HepG2 (cell line): ENCODE measurements at regions not wholly inside any gene's neighbourhood (a gene's known extent, or its start where the extent isn't known, plus 50 kb on each side); places are given as distances from the start of the nearest gene placed in this dataset.
A peak's percentile ranks its signal among the peaks of the same experiment; 100 is the strongest.

Experiments
- DNMT1 ChIP-seq: sonication (generic); formaldehyde crosslinking; IDR thresholded peaks from 2 replicates; pipeline ENCODE4 v1.5.1; 2020; ENCODE audit warnings: mild to moderate bottlenecking, missing genetic modification reagents
- ISX ChIP-seq: sonication (generic); formaldehyde crosslinking; conservative IDR thresholded peaks from 2 replicates; pipeline ENCODE4 v1.5.0; 2020; ENCODE audit warnings: missing genetic modification reagents
- JARID2 ChIP-seq: sonication (generic); formaldehyde crosslinking; IDR thresholded peaks from 2 replicates; pipeline ENCODE4 v1.8.1; 2023; ENCODE audit warnings: missing genetic modification reagents, inconsistent platforms; ENCODE audit not compliant: insufficient replicate concordance
- KDM4B ChIP-seq: sonication (generic); formaldehyde crosslinking; IDR thresholded peaks from 2 replicates; pipeline ENCODE4 v1.4.0; 2020; ENCODE audit warnings: missing genetic modification reagents
- MATR3 ChIP-seq: sonication (generic); formaldehyde crosslinking; IDR thresholded peaks from 2 replicates; pipeline ENCODE4 v1.4.0; 2020; ENCODE audit warnings: missing genetic modification reagents
- NKX3-1 ChIP-seq: sonication (generic); formaldehyde crosslinking; IDR thresholded peaks from 2 replicates; pipeline ENCODE4 v1.5.0; 2020; ENCODE audit warnings: missing genetic modification reagents
- NONO ChIP-seq, 2 experiments: fragments of 450-650 bp in 1 of 2; sonication (generic) in 1 of 2; formaldehyde crosslinking in 1 of 2; IDR thresholded peaks in 1 of 2; conservative IDR thresholded peaks in 1 of 2; 2 replicates each; pipeline versions ENCODE4 v1.6.1 to v1.8.0; 2017 to 2022; ENCODE audit warnings: mild to moderate bottlenecking in 1 of 2, missing genetic modification reagents in 1 of 2, moderate library complexity in 1 of 2
- NPAS2 ChIP-seq: sonication (generic); formaldehyde crosslinking; IDR thresholded peaks from 2 replicates; pipeline ENCODE4 v1.8.0; 2022; ENCODE audit warnings: mild to moderate bottlenecking, missing genetic modification reagents, borderline replicate concordance
- NR2C2 ChIP-seq: sonication (generic); formaldehyde crosslinking; IDR thresholded peaks from 2 replicates; pipeline ENCODE4 v1.4.0; 2020; ENCODE audit warnings: missing genetic modification reagents, mild to moderate bottlenecking, moderate library complexity, borderline replicate concordance
- PAF1 ChIP-seq: IDR thresholded peaks from 2 replicates; pipeline ENCODE4 v1.6.1; 2016; ENCODE audit warnings: missing genetic modification reagents, missing compliant biosample characterization
- U2AF1 ChIP-seq: fragments of 200-400 bp; formaldehyde crosslinking; optimal IDR thresholded peaks from 2 replicates; pipeline ENCODE3; 2017; ENCODE audit warnings: mild to moderate bottlenecking, low read depth, low read length
- ZBTB21 ChIP-seq: sonication (generic); formaldehyde crosslinking; IDR thresholded peaks from 2 replicates; pipeline ENCODE4 v1.4.0; 2020; ENCODE audit warnings: missing genetic modification reagents
- ZC3H13 ChIP-seq: sonication (generic); formaldehyde crosslinking; IDR thresholded peaks from 2 replicates; pipeline ENCODE4 v1.8.1; 2023; ENCODE audit warnings: mild to moderate bottlenecking, missing genetic modification reagents, moderate library complexity
- ZFAT ChIP-seq: sonication (generic); formaldehyde crosslinking; conservative IDR thresholded peaks from 2 replicates; pipeline ENCODE4 v1.8.1; 2023; ENCODE audit warnings: missing genetic modification reagents, inconsistent platforms
- ZNF7 ChIP-seq: IDR thresholded peaks from 2 replicates; pipeline ENCODE4 v1.6.1; 2016; ENCODE audit warnings: missing biosample characterization, missing genetic modification reagents
- TF ChIP-seq, protein P1 (sequence below), 2 experiments: sonication (generic) in 1 of 2; formaldehyde crosslinking in 1 of 2; IDR thresholded peaks; 2 replicates each; pipeline versions ENCODE4 v1.5.1 to v1.6.1; 2011 to 2020; ENCODE audit warnings: borderline replicate concordance in 1 of 2, low read depth in 1 of 2, low read length in 1 of 2, mild to moderate bottlenecking in 1 of 2, missing genetic modification reagents in 1 of 2, moderate library complexity in 1 of 2
- TF ChIP-seq, protein P2 (sequence below): sonication (generic); formaldehyde crosslinking; IDR thresholded peaks from 2 replicates; pipeline ENCODE4 v1.4.0; 2020; ENCODE audit warnings: missing genetic modification reagents, mild to moderate bottlenecking, borderline replicate concordance
- TF ChIP-seq, protein P3 (sequence below): sonication (generic); formaldehyde crosslinking; IDR thresholded peaks from 2 replicates; pipeline ENCODE4 v1.5.0; 2020; ENCODE audit warnings: missing genetic modification reagents
- TF ChIP-seq, protein P4 (sequence below), 2 experiments: fragments of 450-650 bp in 1 of 2; sonication (generic) in 1 of 2; formaldehyde crosslinking; IDR thresholded peaks; 2 replicates each; pipeline versions ENCODE4 v1.5.0 to v1.8.0; 2020 to 2022; ENCODE audit warnings: mild to moderate bottlenecking in 1 of 2, missing genetic modification reagents in 1 of 2

DNA sequence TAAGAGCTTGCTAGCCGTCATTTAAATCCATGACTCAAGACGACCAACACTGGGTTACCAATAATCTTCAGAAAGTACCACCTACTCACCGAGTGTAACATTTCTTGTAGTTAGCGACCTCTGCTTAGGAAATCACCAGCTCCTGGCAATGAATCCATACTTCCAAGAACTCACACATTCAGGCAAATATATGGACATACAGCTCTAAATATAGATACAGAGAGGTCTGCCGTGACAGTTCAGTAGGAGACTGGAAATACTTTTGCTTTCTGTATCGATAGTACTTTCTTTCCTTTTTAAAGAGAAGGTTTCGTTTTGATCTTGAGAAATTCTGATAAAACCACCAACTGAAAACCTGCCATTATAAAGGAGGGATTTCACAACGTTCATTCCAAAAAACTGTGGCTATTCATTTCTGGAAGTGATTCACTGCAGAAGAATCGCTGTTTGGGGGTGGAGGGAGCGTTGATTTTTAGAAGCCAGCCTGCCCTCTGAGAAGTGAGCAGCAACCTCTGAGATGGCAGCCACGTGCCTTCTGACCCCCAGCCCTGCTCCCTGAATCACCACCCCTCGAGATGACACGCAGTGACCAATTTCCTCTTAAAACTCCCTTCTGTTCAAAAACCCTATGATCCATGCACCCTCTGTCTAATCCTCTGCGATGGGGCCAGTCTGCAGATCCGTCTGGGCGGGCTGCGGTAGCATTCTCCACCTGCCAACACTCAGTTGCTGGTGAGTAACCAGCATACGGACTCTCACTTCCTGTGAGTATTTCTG lies 179.0 kb upstream of the KLF14 start (continued):
- peak; percentile 62 for TF ChIP-seq NR2C2 (CRISPR knock-in tag)
- TF ChIP-seq NKX3-1 (CRISPR knock-in tag), result no peak
- TF ChIP-seq ZNF7, result no peak
- TF ChIP-seq ISX, result no peak
- TF ChIP-seq, protein P1, sequence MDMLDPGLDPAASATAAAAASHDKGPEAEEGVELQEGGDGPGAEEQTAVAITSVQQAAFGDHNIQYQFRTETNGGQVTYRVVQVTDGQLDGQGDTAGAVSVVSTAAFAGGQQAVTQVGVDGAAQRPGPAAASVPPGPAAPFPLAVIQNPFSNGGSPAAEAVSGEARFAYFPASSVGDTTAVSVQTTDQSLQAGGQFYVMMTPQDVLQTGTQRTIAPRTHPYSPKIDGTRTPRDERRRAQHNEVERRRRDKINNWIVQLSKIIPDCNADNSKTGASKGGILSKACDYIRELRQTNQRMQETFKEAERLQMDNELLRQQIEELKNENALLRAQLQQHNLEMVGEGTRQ (IDR thresholded peaks at IDR 0.05; ENCODE audit: low read depth, low read length), result no peak
- TF ChIP-seq, protein P1 (CRISPR knock-in tag; IDR thresholded peaks at IDR 0.05; ENCODE audit: borderline replicate concordance), result no peak
- TF ChIP-seq, protein P2, sequence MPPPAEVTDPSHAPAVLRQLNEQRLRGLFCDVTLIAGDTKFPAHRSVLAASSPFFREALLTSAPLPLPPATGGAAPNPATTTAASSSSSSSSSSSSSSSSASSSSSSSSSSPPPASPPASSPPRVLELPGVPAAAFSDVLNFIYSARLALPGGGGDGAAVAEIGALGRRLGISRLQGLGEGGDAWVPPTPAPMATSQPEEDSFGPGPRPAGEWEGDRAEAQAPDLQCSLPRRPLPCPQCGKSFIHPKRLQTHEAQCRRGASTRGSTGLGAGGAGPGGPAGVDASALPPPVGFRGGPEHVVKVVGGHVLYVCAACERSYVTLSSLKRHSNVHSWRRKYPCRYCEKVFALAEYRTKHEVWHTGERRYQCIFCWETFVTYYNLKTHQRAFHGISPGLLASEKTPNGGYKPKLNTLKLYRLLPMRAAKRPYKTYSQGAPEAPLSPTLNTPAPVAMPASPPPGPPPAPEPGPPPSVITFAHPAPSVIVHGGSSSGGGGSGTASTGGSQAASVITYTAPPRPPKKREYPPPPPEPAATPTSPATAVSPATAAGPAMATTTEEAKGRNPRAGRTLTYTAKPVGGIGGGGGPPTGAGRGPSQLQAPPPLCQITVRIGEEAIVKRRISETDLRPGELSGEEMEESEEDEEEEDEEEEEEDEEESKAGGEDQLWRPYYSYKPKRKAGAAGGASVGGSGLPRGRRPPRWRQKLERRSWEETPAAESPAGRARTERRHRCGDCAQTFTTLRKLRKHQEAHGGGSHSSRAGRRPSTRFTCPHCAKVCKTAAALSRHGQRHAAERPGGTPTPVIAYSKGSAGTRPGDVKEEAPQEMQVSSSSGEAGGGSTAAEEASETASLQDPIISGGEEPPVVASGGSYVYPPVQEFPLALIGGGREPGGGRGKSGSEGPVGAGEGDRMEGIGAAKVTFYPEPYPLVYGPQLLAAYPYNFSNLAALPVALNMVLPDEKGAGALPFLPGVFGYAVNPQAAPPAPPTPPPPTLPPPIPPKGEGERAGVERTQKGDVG (CRISPR knock-in tag), result no peak
- TF ChIP-seq NPAS2 (CRISPR knock-in tag), result no peak
- TF ChIP-seq ZBTB21 (CRISPR knock-in tag), result no peak
- TF ChIP-seq JARID2 (CRISPR knock-in tag), result no peak
- TF ChIP-seq ZFAT (CRISPR knock-in tag), result no peak
- TF ChIP-seq DNMT1 (CRISPR knock-in tag), result no peak
- TF ChIP-seq, protein P3, sequence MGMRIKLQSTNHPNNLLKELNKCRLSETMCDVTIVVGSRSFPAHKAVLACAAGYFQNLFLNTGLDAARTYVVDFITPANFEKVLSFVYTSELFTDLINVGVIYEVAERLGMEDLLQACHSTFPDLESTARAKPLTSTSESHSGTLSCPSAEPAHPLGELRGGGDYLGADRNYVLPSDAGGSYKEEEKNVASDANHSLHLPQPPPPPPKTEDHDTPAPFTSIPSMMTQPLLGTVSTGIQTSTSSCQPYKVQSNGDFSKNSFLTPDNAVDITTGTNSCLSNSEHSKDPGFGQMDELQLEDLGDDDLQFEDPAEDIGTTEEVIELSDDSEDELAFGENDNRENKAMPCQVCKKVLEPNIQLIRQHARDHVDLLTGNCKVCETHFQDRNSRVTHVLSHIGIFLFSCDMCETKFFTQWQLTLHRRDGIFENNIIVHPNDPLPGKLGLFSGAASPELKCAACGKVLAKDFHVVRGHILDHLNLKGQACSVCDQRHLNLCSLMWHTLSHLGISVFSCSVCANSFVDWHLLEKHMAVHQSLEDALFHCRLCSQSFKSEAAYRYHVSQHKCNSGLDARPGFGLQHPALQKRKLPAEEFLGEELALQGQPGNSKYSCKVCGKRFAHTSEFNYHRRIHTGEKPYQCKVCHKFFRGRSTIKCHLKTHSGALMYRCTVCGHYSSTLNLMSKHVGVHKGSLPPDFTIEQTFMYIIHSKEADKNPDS (CRISPR knock-in tag), result no peak
- TF ChIP-seq ZC3H13, result no peak
- TF ChIP-seq, protein P4, sequence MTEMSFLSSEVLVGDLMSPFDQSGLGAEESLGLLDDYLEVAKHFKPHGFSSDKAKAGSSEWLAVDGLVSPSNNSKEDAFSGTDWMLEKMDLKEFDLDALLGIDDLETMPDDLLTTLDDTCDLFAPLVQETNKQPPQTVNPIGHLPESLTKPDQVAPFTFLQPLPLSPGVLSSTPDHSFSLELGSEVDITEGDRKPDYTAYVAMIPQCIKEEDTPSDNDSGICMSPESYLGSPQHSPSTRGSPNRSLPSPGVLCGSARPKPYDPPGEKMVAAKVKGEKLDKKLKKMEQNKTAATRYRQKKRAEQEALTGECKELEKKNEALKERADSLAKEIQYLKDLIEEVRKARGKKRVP (CRISPR knock-in tag; IDR thresholded peaks at IDR 0.05), result peak in 1 of 2 experiments; percentile 32; a peak in 1 of 4 replicates
- no peak for TF ChIP-seq MATR3 (CRISPR knock-in tag)
- TF ChIP-seq PAF1, result no peak
- TF ChIP-seq U2AF1, result no peak
- no peak for TF ChIP-seq NONO (IDR thresholded peaks at IDR 0.05)
- no peak for TF ChIP-seq NONO (CRISPR knock-in tag; conservative IDR thresholded peaks at IDR 0.05)
- no peak for TF ChIP-seq KDM4B
